Tibial nerve (tissue), 4 donors: ENCODE measurements at regions not wholly inside any gene's neighbourhood (a gene's known extent, or its start where the extent isn't known, plus 50 kb on each side); places are given as distances from the start of the nearest gene placed in this dataset.

Experiments
- EP300 ChIP-seq, 2 donors: sonication (generic); formaldehyde crosslinking; IDR thresholded peaks; one replicate each; pipeline ENCODE4 v1.6.1; 2017; ENCODE audit warnings: antibody characterized with exemption in 2 of 2, mild to moderate bottlenecking in 1 of 2
- POLR2A ChIP-seq, 2 donors: fragments of 450-650 bp; IDR thresholded peaks; one replicate each; pipeline ENCODE4 v1.6.1; 2017; ENCODE audit warnings: antibody characterized with exemption in 2 of 2, mild to moderate bottlenecking in 2 of 2, moderate library complexity in 2 of 2
- TF ChIP-seq, protein P1 (sequence below), 5 experiments: fragments of 200-600 bp in 3 of 5; fragments of 450-650 bp in 2 of 5; sonication (generic) in 3 of 5; IDR thresholded peaks; one replicate each; pipeline ENCODE4 v1.5.1; 2016 to 2019; ENCODE audit warnings: antibody characterized with exemption in 5 of 5, mild to moderate bottlenecking in 3 of 5, moderate library complexity in 2 of 5

- TF ChIP-seq, protein P1, sequence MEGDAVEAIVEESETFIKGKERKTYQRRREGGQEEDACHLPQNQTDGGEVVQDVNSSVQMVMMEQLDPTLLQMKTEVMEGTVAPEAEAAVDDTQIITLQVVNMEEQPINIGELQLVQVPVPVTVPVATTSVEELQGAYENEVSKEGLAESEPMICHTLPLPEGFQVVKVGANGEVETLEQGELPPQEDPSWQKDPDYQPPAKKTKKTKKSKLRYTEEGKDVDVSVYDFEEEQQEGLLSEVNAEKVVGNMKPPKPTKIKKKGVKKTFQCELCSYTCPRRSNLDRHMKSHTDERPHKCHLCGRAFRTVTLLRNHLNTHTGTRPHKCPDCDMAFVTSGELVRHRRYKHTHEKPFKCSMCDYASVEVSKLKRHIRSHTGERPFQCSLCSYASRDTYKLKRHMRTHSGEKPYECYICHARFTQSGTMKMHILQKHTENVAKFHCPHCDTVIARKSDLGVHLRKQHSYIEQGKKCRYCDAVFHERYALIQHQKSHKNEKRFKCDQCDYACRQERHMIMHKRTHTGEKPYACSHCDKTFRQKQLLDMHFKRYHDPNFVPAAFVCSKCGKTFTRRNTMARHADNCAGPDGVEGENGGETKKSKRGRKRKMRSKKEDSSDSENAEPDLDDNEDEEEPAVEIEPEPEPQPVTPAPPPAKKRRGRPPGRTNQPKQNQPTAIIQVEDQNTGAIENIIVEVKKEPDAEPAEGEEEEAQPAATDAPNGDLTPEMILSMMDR (IDR thresholded peaks at IDR 0.05) = no peak
- TF ChIP-seq POLR2A (IDR thresholded peaks at IDR 0.05) = no peak
- TF ChIP-seq EP300 (IDR thresholded peaks at IDR 0.05) = no peak
Observed at GRCh38 chr2:103010751-103011150, 248.9 kb downstream of the TMEM182 start.
